Breast epithelium (tissue), 4 donors: ENCODE measurements at regions not wholly inside any gene's neighbourhood (a gene's known extent, or its start where the extent isn't known, plus 50 kb on each side); places are given as distances from the start of the nearest gene placed in this dataset.

ENCODE experiments used
- DNase-seq, 2 donors: peaks; one replicate each; pipeline ENCODE4 v3.0.0-alpha.2; 2019; ENCODE audit warnings: low spot score in 2 of 2
- H3K27ac ChIP-seq, 2 donors: fragments of 200-600 bp; sonication (generic) in 1 of 2; one replicate each; pipeline ENCODE4 v1.5.1; 2016 to 2019; ENCODE audit warnings: mild to moderate bottlenecking in 1 of 2
- H3K27me3 ChIP-seq, 2 donors: fragments of 200-600 bp; sonication (generic) in 1 of 2; one replicate each; pipeline versions ENCODE4 v1.5.1 to v1.6.0; 2017 to 2019; ENCODE audit warnings: control low read depth in 1 of 2, mild to moderate bottlenecking in 1 of 2
- H3K36me3 ChIP-seq: fragments of 200-600 bp; one replicate; pipeline ENCODE4 v1.5.1; 2019
- H3K4me1 ChIP-seq, 2 donors: fragments of 200-600 bp; sonication (generic); one replicate each; pipeline ENCODE4 v1.5.1; 2016 to 2019; ENCODE audit warnings: control low read depth in 1 of 2
- H3K4me3 ChIP-seq, 3 donors: fragments of 200-600 bp; sonication (generic); 1 replicate in 2 of 3; 2 replicates in 1 of 3; pipeline ENCODE4 v1.5.1; 2016 to 2019; ENCODE audit warnings: mild to moderate bottlenecking in 3 of 3, moderate library complexity in 2 of 3
- H3K9me3 ChIP-seq, 2 donors: fragments of 200-600 bp; sonication (generic) in 1 of 2; one replicate each; pipeline ENCODE4 v1.5.1; 2016 to 2019; ENCODE audit warnings: control low read depth in 1 of 2
- POLR2A ChIP-seq: fragments of 450-650 bp; IDR thresholded peaks from one replicate; pipeline ENCODE4 v1.6.1; 2016; ENCODE audit warnings: antibody characterized with exemption, mild to moderate bottlenecking, moderate library complexity
- POLR2AphosphoS5 ChIP-seq, 3 donors: sonication (generic); formaldehyde crosslinking; IDR thresholded peaks; one replicate each; pipeline ENCODE4 v1.6.1; 2017; ENCODE audit warnings: antibody characterized with exemption in 3 of 3
- intact Hi-C: fragments of 100-400 bp; cut with DNase I; formaldehyde crosslinking; loops from one replicate; pipeline ENCODE4 v1.15.1; 2023; ENCODE audit warnings: low total_unique reads
- TF ChIP-seq, protein P1 (sequence below), 3 donors: fragments of 450-650 bp; IDR thresholded peaks; one replicate each; pipeline ENCODE4 v1.5.1; 2016 to 2017; ENCODE audit warnings: antibody characterized with exemption in 3 of 3, mild to moderate bottlenecking in 3 of 3, moderate library complexity in 3 of 3

DNA sequence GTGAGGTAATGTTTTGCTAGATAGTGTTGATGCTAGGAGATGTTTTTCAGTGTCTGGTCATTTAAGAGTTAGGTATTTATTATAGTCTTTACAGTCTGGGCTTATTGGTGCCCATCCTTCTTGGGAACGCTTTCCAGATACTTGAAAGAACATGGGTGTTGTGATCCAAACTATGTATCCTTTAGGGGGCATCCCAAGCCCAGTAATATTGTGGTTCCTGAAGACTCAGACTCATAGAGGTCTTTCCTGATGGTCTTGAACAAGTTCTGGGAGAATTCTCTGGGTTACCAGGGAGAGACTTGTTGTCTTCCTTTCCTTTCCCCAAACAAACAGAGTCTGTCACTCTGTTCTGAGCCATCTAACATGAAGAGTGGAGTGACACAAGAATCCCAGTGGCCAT, 99.7 kb upstream of the LRRC3B start:
- Histone ChIP-seq H3K4me1 (no peaks in the 10 kb centered on the region), H3K27me3 (no peaks in the 10 kb centered on the region), H3K27ac (no peak overlapping the region), H3K36me3 (no peaks in the 10 kb centered on the region), H3K4me3 (no peak overlapping the region), H3K9me3 (peaks cover 2 to 35% of the 10 kb centered on the region in 2 donors)
- TF ChIP-seq, protein P1, sequence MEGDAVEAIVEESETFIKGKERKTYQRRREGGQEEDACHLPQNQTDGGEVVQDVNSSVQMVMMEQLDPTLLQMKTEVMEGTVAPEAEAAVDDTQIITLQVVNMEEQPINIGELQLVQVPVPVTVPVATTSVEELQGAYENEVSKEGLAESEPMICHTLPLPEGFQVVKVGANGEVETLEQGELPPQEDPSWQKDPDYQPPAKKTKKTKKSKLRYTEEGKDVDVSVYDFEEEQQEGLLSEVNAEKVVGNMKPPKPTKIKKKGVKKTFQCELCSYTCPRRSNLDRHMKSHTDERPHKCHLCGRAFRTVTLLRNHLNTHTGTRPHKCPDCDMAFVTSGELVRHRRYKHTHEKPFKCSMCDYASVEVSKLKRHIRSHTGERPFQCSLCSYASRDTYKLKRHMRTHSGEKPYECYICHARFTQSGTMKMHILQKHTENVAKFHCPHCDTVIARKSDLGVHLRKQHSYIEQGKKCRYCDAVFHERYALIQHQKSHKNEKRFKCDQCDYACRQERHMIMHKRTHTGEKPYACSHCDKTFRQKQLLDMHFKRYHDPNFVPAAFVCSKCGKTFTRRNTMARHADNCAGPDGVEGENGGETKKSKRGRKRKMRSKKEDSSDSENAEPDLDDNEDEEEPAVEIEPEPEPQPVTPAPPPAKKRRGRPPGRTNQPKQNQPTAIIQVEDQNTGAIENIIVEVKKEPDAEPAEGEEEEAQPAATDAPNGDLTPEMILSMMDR (IDR thresholded peaks at IDR 0.05): no peak
- TF ChIP-seq POLR2AphosphoS5 (IDR thresholded peaks at IDR 0.05): no peak
- TF ChIP-seq POLR2A: no peak
- intact Hi-C loops: no loop called here
- DNase-seq: no peak

DNA sequence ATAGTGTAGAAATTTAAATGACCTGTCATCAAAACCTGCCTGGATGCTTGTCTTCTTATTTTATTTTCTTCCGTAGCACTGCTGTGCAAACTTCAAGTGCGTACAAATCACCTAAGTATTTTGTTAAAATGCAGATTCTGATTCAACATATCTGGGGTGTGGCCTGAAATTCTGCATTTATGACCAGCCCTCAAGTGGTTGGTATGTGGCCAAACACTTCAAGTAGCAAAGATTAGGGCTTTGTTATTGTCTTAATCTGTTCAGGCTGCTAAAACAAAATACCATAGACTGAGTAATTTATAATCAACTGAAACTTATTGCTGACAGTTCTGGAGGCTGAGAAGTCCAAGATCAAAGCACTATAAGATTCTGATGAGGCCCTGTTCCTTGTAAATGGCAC, 97.6 kb upstream of the LRRC3B start:
- Histone ChIP-seq H3K27ac (no peak overlapping the region), H3K27me3 (no peaks in the 10 kb centered on the region), H3K9me3 (peaks cover 0 to 35% of the 10 kb centered on the region in 2 donors), H3K4me1 (no peaks in the 10 kb centered on the region), H3K4me3 (no peak overlapping the region), H3K36me3 (no peaks in the 10 kb centered on the region)
- intact Hi-C loops: no loop called here
- TF ChIP-seq POLR2A: no peak
- TF ChIP-seq POLR2AphosphoS5 (IDR thresholded peaks at IDR 0.05): no peak
- TF ChIP-seq, protein P1 (IDR thresholded peaks at IDR 0.05): no peak
- DNase-seq: no peak

DNA sequence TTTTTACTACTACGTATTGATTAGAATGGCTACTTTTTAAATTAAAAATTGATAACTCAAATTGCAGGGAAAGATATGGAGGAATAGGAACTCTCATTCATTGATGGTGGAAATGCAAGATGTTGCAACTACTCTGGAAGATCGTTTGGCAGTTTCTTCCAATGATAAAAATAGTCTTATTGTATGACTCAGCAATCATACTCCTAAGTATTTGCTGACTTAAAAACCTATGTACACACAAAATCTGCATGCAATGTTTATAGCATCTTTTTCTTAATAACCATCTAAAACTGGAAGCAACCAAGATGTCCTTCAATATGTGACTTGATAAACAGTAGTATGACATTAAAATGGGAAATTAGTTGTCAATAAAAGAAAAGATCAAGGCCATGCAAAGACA, 87.4 kb upstream of the LRRC3B start:
- H3K4me1 ChIP-seq: no peaks in the 10 kb centered on the region
- DNase-seq: no peak
- no peak overlapping the region for H3K27ac ChIP-seq
- no peak overlapping the region for H3K4me3 ChIP-seq
- peaks cover 0 to 5% of the 10 kb centered on the region in 2 donors for H3K9me3 ChIP-seq
- intact Hi-C loops: no loop called here
- TF ChIP-seq POLR2AphosphoS5 (IDR thresholded peaks at IDR 0.05) (no peak), POLR2A (no peak)
- TF ChIP-seq, protein P1 (IDR thresholded peaks at IDR 0.05): no peak
- no peaks in the 10 kb centered on the region for H3K27me3 ChIP-seq
- no peaks in the 10 kb centered on the region for H3K36me3 ChIP-seq

DNA sequence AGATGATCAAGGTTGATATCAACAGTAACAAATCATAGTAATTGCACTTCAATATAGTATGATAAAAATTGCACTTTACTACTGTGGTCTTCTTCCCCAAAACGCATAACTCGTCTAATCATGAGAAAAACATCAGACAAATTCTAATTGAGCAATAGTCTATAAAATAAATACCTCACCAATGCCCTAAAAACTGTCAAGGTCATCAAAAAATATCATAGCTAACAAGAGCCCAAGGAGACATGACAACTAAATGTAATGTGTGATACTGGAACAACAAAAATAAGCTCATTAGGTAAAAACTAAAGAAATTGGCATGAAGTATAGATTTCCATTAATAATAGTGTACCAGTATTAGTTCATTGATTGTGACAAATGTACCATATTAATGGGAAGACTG, 85.6 kb upstream of the LRRC3B start:
- H3K36me3 ChIP-seq: no peaks in the 10 kb centered on the region
- intact Hi-C loops: no loop called here
- no peak overlapping the region for H3K4me3 ChIP-seq
- no peak for DNase-seq
- H3K27me3 ChIP-seq: no peaks in the 10 kb centered on the region
- H3K9me3 ChIP-seq: peaks cover 0 to 5% of the 10 kb centered on the region in 2 donors
- no peaks in the 10 kb centered on the region for H3K4me1 ChIP-seq
- no peak overlapping the region for H3K27ac ChIP-seq
- TF ChIP-seq, protein P1 (IDR thresholded peaks at IDR 0.05): no peak
- TF ChIP-seq POLR2A (no peak), POLR2AphosphoS5 (IDR thresholded peaks at IDR 0.05) (no peak)

DNA sequence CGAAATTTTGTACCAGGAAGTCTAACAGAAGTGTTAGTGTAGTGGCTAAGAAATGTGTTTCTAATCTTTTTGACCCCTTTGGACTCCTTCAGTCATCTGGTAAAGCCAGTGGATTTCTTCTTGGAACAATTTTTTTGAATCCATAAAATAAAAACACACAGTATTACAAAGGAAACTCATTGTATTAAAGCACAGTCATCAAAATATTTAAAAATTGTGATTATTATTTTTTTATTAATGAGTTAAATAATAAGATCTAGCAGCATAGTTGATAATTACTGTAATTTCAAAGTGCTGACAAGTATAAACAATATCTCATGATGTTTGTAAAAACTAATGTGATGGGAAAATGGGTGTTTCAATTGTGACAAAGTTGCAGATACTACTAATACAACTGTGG, 72.2 kb upstream of the LRRC3B start:
- TF ChIP-seq POLR2AphosphoS5 (IDR thresholded peaks at IDR 0.05) (no peak), POLR2A (no peak)
- Histone ChIP-seq H3K36me3 (no peaks in the 10 kb centered on the region), H3K27ac (no peak overlapping the region), H3K4me3 (no peak overlapping the region), H3K9me3 (no peaks in the 10 kb centered on the region), H3K4me1 (no peaks in the 10 kb centered on the region), H3K27me3 (no peaks in the 10 kb centered on the region)
- no peak for DNase-seq
- intact Hi-C loops: no loop called here

DNA sequence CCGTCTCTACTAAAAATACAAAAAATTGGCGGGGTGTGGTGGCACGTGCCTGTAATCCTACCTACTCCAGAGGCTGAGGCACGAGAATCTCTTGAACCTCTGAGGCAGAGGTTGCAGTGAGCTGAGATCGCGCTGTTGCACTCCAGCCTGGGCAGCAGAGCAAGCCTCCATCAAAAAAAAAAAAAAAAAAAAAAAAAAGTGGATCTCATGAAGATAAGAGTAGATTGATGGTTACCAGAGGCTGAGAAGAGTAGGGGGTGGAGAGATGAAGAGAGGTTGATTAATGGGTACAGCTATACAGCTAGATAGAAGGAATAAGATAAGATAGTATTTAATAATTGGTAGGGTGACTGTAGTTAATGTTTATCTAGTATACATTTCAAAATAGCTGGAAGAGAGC, 65.9 kb upstream of the LRRC3B start:
- Histone ChIP-seq H3K36me3 (no peaks in the 10 kb centered on the region), H3K27ac (no peak overlapping the region), H3K4me1 (no peaks in the 10 kb centered on the region), H3K9me3 (no peaks in the 10 kb centered on the region), H3K4me3 (no peak overlapping the region), H3K27me3 (no peaks in the 10 kb centered on the region)
- intact Hi-C loops: no loop called here
- no peak for DNase-seq
- TF ChIP-seq, protein P1 (IDR thresholded peaks at IDR 0.05): no peak
